GM18505 (cell line): ENCODE measurements at regions not wholly inside any gene's neighbourhood (a gene's known extent, or its start where the extent isn't known, plus 50 kb on each side); places are given as distances from the start of the nearest gene placed in this dataset.

Experiments used
- ATAC-seq: cut with Tn5 transposase; IDR thresholded peaks from one replicate; pipeline ENCODE4 v1.9.1; 2021; ENCODE audit not compliant: unreplicated experiment
- POLR2A ChIP-seq: IDR thresholded peaks from 4 replicates; pipeline ENCODE4 v1.6.1; 2011; ENCODE audit warnings: borderline replicate concordance; ENCODE audit not compliant: insufficient read depth, insufficient read length; ENCODE audit errors: extremely low read depth

DNA sequence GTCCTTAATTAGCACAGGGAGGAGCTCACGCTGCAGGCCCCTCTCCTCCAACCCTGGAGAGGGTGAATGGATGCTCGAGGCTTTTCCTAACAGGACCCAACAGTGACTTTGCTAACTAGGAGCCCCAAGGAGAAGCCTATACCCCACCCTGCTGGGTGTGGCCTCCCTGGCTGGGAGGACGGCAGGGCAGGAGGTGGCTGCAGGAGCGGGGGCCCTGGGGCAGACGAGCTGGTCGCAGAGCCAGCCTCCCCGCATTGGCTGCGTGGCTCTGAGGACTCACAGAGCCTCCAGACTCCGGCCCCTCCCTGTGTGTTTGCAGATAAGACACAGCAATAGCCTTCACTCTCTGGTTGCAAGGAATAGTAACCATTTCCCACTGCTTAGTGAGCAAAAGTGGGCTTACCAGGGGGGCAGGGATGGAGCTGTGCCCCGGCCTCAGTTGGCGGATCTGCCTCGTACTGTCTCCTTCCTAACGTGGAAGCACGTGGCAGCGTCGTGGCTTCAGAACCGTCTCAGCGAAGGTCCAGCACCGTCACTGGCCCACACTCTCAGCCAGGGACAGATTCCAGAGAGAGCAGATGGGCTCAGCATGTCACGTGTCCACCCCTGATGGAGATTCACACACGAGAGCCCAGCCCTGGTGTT lies 1087.5 kb downstream of the BRD1 start:
- no peak for TF ChIP-seq POLR2A
- ATAC-seq = no peak

DNA sequence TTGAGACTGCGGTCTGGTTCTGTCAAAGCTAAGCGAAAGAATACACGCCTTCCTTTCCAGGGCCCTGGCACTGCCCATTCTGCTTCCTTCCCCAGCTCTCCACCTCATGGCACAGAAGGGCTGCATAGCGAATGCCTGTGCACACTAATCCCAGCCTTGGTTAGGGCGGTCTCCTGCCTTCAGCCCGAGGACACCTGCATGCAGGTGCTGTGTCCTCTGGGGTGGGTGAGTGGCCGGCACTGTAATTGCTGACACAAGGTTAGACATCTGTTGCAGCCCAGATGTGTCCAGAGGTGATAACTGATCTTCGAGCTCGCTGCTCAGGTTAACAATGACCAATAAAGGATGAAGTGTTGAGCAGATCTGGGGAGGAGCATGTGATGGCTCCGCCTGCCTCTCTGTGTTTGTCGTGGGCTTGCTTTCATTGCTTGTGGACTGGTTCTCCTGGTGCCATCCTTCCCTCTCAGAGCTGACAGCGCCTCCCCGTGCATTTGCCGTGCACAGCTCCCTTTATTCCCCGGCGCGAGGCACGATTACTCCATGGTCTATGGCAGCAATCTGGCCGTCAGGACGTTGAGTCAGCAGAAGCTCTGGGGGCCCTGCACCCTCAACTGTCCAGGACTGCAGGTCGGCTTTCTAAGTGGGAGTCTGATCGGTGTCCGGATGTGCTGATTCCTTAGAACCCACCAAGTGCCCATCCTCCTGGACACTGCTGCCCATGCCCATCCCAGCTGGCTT lies 1088.2 kb downstream of the BRD1 start:
- TF ChIP-seq POLR2A = no peak
- no peak for ATAC-seq

DNA sequence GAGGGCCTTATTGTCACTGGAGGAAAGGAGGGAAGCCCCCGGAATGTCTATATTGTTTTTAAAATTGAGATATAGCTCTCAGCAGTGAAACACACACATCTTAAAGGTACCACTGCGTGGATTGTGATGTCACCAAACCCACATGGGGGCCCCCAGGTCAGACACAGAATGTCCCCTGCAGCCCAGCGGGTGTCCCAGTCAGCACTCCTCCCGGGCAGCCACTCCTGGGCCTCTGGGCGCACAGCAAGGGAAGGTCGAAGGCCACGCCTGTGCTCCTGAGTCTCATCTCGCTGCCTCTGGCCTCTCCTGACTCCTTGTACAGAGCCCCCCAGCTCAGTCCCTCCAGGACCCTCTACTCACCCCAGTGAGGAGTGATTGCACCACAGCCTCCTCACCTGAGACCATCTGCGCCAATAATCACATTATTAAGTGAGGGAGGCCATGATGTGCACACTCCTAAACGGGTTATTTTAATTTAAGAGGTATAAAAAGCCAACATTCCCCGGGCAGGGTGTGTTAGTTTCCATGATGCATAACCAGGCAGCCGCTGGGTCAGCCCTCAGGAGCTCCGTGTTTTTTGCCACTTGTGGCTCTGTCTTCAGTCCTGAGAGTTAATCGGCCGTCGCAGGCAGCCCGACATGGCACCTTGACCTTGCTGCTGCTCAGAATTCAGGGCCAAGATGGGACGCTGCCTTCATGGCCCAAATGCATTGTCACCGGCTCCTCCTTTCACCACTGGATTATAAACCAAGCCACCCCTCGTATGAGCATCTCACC lies 1089.3 kb downstream of the BRD1 start:
- TF ChIP-seq POLR2A = no peak
- no peak for ATAC-seq

DNA sequence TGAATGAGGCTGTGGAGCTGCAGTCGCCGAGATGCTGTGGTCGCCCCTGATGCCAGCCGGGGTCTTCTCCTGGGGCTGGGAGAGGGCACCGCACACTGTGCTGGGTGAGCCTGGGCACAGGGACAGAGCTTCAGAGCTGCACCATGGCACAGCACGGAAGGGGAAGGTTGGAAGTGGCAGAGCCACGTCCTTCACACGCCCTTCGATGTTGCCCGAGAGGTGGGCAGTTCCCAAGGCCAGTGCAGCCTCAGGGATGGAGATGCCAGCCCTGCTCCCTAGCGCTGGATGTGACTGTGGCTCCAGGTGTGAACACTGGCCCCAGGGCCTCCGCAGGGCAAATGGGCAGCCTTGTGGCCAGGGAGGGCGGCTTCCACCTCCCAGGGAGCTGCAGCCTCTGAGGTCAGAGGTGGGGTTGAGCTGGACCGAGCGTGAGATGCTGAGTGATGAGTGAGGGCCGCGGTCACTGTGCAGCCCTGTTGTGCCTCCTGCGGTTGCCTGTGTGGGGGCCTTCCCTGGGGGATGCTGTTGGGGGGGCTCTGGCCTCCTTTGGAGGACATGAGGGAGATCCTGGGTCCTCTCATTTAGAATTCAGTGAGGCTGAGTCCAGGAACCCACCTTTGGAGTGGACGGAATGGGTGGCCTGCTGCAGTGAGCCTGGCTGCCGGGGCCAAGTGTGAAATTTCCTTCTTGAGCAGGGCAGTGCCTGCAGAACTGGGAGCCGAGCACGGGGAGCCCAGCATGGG lies 1090.0 kb downstream of the BRD1 start:
- no peak for TF ChIP-seq POLR2A

DNA sequence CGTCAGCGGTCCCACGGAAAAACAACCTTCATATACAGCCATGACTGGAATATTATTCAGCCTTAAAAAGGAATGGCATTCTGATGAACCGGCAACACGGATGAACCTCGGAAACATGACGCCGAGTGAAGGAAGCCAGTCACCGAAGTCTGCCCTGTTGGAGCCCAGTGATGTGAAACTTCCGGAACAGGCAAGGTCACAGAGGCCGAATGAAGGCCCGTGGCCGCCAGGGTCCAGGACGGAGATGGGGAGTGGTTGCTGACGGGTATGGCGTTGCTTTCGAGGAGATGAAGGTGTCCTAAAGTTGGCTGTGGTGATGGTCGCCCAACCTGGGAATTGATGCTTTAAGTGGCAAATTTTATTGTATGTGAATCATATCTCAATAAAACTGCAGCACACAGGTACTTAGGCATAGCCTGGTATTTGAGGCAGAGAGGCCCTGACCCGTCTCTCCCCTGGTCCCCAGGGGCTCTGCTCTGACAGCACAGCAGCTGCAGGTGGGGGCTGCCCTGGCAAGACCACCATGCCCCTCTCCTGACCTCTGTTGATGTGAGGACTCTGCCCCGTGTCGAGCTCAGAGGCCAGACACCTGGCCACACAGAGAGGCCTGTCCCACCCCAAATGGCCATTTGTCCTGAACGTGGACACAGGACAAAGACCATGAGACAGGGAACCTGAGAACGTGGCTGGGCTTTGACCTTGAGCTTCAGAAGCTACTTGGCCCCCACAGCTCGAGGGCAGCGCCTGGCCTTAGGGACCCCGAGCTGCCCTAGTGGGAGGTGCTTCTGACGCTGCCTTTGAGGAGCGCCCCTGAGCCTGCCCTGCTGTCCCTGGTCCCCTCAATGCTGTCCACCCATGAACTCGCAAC lies 1090.8 kb downstream of the BRD1 start:
- no peak for TF ChIP-seq POLR2A
- ATAC-seq = no peak

More for the DNA sequence above, 1090.0 kb downstream of the BRD1 start:
- no peak for ATAC-seq

DNA sequence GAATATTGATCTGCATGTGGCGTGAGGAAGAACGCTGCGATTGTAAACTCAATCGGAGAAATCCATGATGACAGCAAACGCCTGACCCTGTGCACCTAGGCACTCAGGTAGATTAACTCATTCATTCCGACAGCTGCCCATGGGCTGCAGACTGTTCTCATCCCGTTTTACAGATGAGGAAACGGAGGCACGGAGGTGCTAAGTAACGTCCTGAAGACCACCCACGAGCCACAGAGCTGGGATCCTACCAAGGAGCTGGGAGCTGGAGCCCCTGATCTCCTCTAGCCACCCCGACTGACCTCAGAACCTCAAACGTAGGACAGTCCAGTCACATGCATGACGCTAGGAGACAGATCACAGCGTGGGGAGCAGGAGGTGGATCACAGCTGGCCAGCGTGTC lies 1092.7 kb downstream of the BRD1 start:
- ATAC-seq = no peak
- TF ChIP-seq POLR2A = no peak

DNA sequence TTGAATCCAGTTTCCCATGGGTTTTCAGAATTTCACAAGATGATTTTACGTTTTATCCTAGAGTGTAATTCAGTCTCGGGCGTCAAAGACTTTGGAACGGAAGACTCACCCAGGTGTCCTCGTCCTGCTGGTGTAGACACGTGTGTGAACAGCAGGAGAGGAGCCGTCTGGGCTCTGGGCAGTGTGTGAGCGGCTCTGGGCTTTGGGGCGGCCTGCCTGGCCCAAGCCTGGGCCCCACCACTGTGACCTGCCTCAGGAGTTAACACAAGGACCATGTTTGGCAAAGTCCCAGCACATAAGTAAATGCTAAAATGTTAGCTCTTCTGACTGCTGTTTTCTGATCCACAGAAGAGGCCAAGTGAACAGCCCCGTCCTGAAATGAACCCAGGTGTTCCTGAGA lies 1093.3 kb downstream of the BRD1 start:
- ATAC-seq = no peak
- no peak for TF ChIP-seq POLR2A

DNA sequence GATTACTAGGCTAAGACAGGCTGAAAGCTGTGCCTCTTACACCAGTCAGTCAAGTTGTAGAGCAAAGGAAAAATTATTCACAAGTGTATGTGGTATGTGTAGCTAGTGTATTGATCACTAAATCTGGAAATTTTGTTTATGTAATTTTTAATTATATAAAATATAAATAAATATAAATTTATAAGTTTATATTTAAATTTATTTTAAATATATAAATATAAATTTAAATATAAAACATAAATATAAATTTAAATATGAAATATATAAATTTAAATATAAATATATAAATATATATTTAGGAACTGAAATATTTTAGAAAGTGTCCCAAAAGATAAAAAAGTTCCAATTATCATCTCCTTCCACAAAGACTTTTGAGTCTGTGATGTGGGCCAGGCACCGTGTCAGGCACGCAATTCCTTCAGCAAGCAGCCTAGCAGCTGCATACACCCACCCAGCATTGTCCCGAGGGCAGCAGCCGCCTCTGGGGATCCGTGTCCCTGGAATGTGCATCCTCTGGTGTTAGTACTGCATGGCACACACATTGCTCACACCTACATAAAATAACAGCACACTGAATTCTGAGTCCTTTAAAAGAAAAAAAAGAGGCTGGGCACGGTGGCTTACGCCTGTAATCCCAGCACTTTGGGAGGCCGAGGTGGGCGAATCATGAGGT lies 1098.0 kb downstream of the BRD1 start:
- no peak for ATAC-seq
- no peak for TF ChIP-seq POLR2A

DNA sequence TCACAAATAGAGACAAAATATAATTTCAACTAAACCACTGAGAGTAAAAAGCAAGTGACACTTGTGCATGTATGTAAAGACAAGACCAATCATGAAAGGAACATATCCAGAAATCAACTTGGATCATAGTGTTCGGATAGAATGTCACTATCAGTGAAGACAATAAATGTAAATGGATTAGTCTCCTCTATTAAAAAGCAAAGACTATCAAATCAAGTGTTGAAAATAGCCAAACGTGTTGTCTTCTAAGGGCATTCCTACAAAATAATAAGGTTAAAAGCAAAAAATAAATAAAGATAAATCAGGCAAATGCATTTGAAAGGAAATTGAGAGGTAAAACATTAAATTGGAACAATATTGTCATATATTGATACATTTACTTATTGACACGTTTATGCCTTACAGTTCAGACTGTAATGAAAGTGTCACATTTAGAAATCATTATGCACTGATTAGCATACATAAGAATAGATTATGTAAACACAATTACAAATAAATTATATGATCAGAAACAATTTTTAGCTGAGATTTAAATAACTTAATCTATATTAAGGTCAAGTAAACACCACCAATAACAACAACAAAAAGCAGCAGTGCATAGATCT lies 1100.1 kb downstream of the BRD1 start:
- no peak for TF ChIP-seq POLR2A
- ATAC-seq = no peak

DNA sequence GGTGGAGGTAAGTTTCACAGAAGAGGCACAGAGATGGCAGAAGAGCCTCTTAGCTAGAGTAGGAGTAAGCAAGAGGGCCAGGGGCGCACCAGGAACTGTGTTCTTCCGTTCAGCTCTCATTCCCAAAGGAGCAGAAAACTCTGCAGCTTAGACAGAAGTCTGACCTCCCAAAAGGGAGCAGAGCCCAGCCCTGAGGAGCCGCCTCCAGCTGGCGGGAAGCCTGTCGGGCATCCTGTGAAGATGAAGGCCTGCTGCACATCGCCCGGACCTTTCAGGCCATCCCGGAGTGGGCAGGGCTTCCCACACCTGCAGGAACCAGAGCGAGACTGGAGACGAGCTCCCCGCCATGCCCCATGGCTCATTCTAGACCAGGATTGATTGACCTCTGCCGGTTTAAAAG lies 1102.8 kb downstream of the BRD1 start:
- TF ChIP-seq POLR2A = no peak
- ATAC-seq = no peak

DNA sequence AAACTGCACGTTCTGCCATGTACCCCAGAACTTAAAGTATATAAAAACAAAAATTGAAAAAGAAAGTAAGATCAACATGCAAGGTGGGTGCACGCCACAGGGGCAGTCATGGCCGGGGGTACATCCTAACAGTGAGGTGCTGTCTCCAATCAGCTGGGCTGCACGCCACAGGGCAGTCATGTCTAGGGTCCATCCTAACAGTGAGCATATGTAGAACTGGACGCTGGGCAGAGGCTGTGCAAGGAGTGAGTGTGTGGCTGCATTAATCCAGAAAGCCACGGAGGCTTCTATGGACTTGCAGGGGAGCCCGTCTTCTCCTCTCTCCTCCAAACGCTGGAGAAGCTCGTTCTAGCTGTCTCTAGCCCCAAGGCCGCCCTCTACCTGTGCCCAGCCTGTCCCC lies 1105.0 kb downstream of the BRD1 start:
- no peak for ATAC-seq
- no peak for TF ChIP-seq POLR2A

DNA sequence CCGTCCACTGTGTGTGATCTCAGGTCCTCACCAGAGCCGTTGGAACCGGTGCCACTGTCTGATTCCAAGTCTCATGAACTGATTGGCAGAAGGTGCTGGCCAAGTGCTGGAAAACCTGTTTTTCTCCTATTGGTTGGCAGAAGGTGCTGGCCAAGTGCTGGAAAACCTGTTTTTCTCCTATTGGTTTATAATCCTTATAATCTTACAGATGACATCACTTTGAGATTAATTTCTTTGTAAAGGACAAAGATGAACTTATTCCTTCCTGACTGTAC lies 1106.3 kb downstream of the BRD1 start:
- TF ChIP-seq POLR2A = no peak
- ATAC-seq = no peak
